Smooth muscle cell (in vitro differentiated cells): ENCODE measurements at regions not wholly inside any gene's neighbourhood (a gene's known extent, or its start where the extent isn't known, plus 50 kb on each side); places are given as distances from the start of the nearest gene placed in this dataset.

Experiments used
- DNase-seq: peaks from one replicate; lab custom pipeline; 2025; ENCODE audit not compliant: unreplicated experiment; lab: John Stamatoyannopoulos, UW
- H2AFZ ChIP-seq: fragments of 200-600 bp; sonication (generic); 2 replicates; pipeline ENCODE4 v1.6.0; 2016; ENCODE audit warnings: antibody characterized with exemption, low read depth, mild to moderate bottlenecking
- H3F3A ChIP-seq: fragments of 200-600 bp; sonication (generic); 2 replicates; pipeline ENCODE4 v1.6.0; 2017; ENCODE audit warnings: antibody characterized with exemption, low read depth
- H3K27ac ChIP-seq: fragments of 200-600 bp; sonication (generic); 2 replicates; pipeline ENCODE4 v1.5.1; 2016; ENCODE audit warnings: low read depth, mild to moderate bottlenecking
- H3K27me3 ChIP-seq: fragments of 200-600 bp; sonication (generic); 2 replicates; pipeline ENCODE4 v1.6.1; 2016; ENCODE audit warnings: low read depth, mild to moderate bottlenecking
- H3K36me3 ChIP-seq: fragments of 200-600 bp; sonication (generic); 2 replicates; pipeline ENCODE4 v1.5.1; 2016; ENCODE audit warnings: low read depth
- H3K4me1 ChIP-seq: fragments of 200-600 bp; sonication (generic); 2 replicates; pipeline ENCODE4 v1.5.1; 2016; ENCODE audit warnings: low read depth
- H3K4me2 ChIP-seq: fragments of 200-600 bp; sonication (generic); 2 replicates; pipeline ENCODE4 v1.6.0; 2016; ENCODE audit warnings: mild to moderate bottlenecking
- H3K4me3 ChIP-seq: fragments of 200-600 bp; sonication (generic); 2 replicates; pipeline ENCODE4 v1.5.1; 2016; ENCODE audit warnings: mild to moderate bottlenecking
- H3K79me2 ChIP-seq: fragments of 200-600 bp; sonication (generic); 2 replicates; pipeline ENCODE4 v1.6.0; 2016; ENCODE audit warnings: low read depth, mild to moderate bottlenecking
- H3K9ac ChIP-seq: fragments of 200-600 bp; sonication (generic); 2 replicates; pipeline ENCODE4 v1.6.0; 2016; ENCODE audit warnings: low read depth
- H3K9me3 ChIP-seq: fragments of 200-600 bp; sonication (generic); replicated peaks from 2 replicates; pipeline ENCODE4 v1.5.1; 2016; ENCODE audit warnings: low read depth
- H4K20me1 ChIP-seq: fragments of 200-600 bp; sonication (generic); 2 replicates; pipeline ENCODE4 v1.6.0; 2016; ENCODE audit warnings: low read depth
- WGBS: methylation state at CpG from one replicate; pipeline ENCODE4 v1.1.7; 2016; ENCODE audit warnings: low lambda C conversion rate; 5-methylcytosine and 5-hydroxymethylcytosine counted together
- TF ChIP-seq, protein P1 (sequence below): fragments of 200-600 bp; sonication (generic); IDR thresholded peaks from 2 replicates; pipeline ENCODE4 v1.5.1; 2017; ENCODE audit warnings: borderline replicate concordance, mild to moderate bottlenecking, antibody characterized with exemption; ENCODE audit not compliant: insufficient read depth, poor library complexity, severe bottlenecking

DNA sequence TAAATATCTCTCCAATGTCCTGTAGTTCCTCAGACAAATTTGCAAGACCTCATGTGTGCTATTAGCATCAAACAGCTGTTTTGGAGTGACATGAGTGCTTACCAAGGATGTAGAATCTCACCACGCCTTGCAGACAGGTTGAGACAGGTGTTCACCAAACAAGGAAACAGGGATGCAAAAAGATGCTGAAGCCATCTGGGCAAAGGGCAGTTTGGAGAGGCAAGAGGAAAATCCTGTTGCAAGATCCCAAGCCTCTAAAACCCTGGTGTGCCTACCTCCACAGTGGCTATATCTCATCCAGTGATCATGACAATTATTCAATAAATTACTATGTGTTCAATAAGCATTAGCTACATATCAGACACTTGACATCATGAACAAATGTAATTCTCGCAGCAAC is 373.7 kb downstream of the SOX9 start:
- no peak for DNase-seq
- H2AFZ ChIP-seq = no peak overlapping the region
- H3K4me2 ChIP-seq = no peak overlapping the region
- TF ChIP-seq, protein P1, sequence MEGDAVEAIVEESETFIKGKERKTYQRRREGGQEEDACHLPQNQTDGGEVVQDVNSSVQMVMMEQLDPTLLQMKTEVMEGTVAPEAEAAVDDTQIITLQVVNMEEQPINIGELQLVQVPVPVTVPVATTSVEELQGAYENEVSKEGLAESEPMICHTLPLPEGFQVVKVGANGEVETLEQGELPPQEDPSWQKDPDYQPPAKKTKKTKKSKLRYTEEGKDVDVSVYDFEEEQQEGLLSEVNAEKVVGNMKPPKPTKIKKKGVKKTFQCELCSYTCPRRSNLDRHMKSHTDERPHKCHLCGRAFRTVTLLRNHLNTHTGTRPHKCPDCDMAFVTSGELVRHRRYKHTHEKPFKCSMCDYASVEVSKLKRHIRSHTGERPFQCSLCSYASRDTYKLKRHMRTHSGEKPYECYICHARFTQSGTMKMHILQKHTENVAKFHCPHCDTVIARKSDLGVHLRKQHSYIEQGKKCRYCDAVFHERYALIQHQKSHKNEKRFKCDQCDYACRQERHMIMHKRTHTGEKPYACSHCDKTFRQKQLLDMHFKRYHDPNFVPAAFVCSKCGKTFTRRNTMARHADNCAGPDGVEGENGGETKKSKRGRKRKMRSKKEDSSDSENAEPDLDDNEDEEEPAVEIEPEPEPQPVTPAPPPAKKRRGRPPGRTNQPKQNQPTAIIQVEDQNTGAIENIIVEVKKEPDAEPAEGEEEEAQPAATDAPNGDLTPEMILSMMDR = no peak
- H3K9me3 ChIP-seq = no peaks in the 10 kb centered on the region
- no peaks in the 10 kb centered on the region for H3K36me3 ChIP-seq
- H3K4me1 ChIP-seq = no peaks in the 10 kb centered on the region
- H3K27me3 ChIP-seq = no peaks in the 10 kb centered on the region
- peaks cover 53% of the 10 kb centered on the region for H3K79me2 ChIP-seq
- peaks cover 65% of the 10 kb centered on the region for H4K20me1 ChIP-seq
- H3F3A ChIP-seq = no peaks in the 10 kb centered on the region
- H3K4me3 ChIP-seq = no peak overlapping the region
- no peak overlapping the region for H3K27ac ChIP-seq
- WGBS = 92% methylated on average over 2 of the region's 2 CpGs
- no peak overlapping the region for H3K9ac ChIP-seq

DNA sequence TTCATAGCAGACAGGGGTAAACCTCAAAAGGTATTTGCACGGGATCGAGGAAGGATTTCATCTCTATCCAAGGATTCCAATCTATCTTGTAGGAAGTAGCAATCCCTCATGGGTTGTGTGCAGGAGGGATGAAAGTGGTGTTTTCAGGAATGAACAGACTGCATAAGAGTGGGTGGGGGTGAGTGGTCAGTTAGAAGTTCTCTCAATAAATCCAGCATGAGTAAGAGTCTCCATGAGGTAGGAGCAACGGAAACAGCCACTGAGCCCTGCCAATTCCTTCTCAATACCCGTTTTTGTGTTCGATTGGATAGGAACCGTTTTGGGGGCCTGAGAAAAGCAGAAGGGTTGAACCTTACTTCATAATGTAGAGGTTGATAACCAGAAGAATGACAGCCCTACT is 375.6 kb downstream of the SOX9 start:
- no peaks in the 10 kb centered on the region for H3K9me3 ChIP-seq
- H3K9ac ChIP-seq = peak overlapping the region; percentile 19
- H2AFZ ChIP-seq = no peak overlapping the region
- peaks cover under 1% of the 10 kb centered on the region for H3K4me1 ChIP-seq
- no peak overlapping the region for H3K4me2 ChIP-seq
- WGBS = 74% methylated on average over 6 of the region's 6 CpGs
- H3K27me3 ChIP-seq = no peaks in the 10 kb centered on the region
- no peak overlapping the region for H3K4me3 ChIP-seq
- TF ChIP-seq, protein P1 = no peak
- peaks cover 51% of the 10 kb centered on the region for H4K20me1 ChIP-seq
- H3K27ac ChIP-seq = no peak overlapping the region
- DNase-seq = no peak
- no peaks in the 10 kb centered on the region for H3K36me3 ChIP-seq
- H3K79me2 ChIP-seq = peaks cover 55% of the 10 kb centered on the region
- no peaks in the 10 kb centered on the region for H3F3A ChIP-seq

DNA sequence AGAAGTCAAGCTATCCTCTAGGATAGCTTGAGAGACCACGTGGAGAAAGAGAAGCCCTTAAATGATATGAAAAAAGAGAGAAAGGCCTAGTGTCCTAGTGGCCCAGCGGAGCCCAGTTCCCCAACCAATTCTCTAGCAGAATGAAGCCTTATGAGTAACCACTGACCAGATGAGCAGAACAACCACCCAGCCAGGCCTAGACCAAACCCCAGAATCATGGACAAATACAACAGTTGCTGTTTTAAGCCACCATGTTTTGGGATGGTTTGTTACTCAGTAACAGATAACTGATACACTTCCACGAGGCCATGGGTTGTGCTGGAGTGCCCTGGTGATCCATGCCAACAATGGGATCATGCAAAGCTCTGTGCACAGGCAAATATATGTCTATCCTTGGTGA is 377.1 kb downstream of the SOX9 start:
- Histone ChIP-seq H3K4me1 (peaks cover 12% of the 10 kb centered on the region), H3K4me3 (no peak overlapping the region), H3K9me3 (no peaks in the 10 kb centered on the region), H3K9ac (no peak overlapping the region), H3K27ac (no peak overlapping the region), H3K79me2 (peaks cover 46% of the 10 kb centered on the region), H4K20me1 (peaks cover 46% of the 10 kb centered on the region), H3K27me3 (no peaks in the 10 kb centered on the region), H3F3A (no peaks in the 10 kb centered on the region), H2AFZ (no peak overlapping the region), H3K4me2 (no peak overlapping the region), H3K36me3 (no peaks in the 10 kb centered on the region)
- no peak for DNase-seq
- TF ChIP-seq, protein P1 = no peak
- WGBS = 97% methylated on average over 3 of the region's 3 CpGs

GRCh38 chr17:72498364-72499210 is 377.8 kb downstream of the SOX9 start:
- Histone ChIP-seq H3K4me1 (peaks cover 12% of the 10 kb centered on the region), H3K27me3 (no peaks in the 10 kb centered on the region), H3K36me3 (no peaks in the 10 kb centered on the region), H3K9ac (no peak overlapping the region), H3K4me2 (no peak overlapping the region), H3F3A (no peaks in the 10 kb centered on the region), H3K79me2 (peaks cover 42% of the 10 kb centered on the region), H3K4me3 (no peak overlapping the region), H2AFZ (no peak overlapping the region), H3K27ac (no peak overlapping the region), H3K9me3 (no peaks in the 10 kb centered on the region), H4K20me1 (peaks cover 45% of the 10 kb centered on the region)
- 90% methylated on average over 4 of the region's 4 CpGs for WGBS
- TF ChIP-seq, protein P1 = no peak
- DNase-seq = no peak
